ENCODE measurements at regions not wholly inside any gene's neighbourhood (a gene's known extent, or its start where the extent isn't known, plus 50 kb on each side); places are given as distances from the start of the nearest gene placed in this dataset.

GRCh38 chr10:36412942-36413341 is 712.5 kb upstream of the ANKRD30A start:
- Histone ChIP-seq H2BK15ac (ENCODE audit: low read length) (no peak overlapping the region), H2AFZ (ENCODE audit: low read length) (peak overlapping the region; percentile 78; the same call in 1 of the 2 replicates), H3K79me2 (ENCODE audit: control insufficient read depth in 1 of 2, insufficient read depth in 2 of 2, low read length in 2 of 2) (no peaks in the 10 kb centered on the region), H2BK12ac (ENCODE audit: low read depth, low read length) (no peak overlapping the region), H3K4me3 (ENCODE audit: extremely low read depth in 1 of 4, insufficient read depth in 2 of 4, low read depth in 3 of 4, low read length in 4 of 4) (no peak overlapping the region), H3K79me1 (ENCODE audit: low read depth, low read length) (no peaks in the 10 kb centered on the region), H3K4me2 (ENCODE audit: insufficient read depth in 1 of 2, low read depth in 2 of 2, low read length in 2 of 2) (no peak overlapping the region), H2BK20ac (ENCODE audit: low read length) (no peak overlapping the region), H3K36me3 (ENCODE audit: control insufficient read depth in 2 of 4, insufficient read depth in 4 of 4, low read length in 3 of 4) (no peaks in the 10 kb centered on the region), H3K56ac (replicated peaks; ENCODE audit: insufficient read length, low read depth, low read length) (no peak overlapping the region), H3K9me3 (ENCODE audit: insufficient read depth in 2 of 2, low read depth in 1 of 2, low read length in 1 of 2) (no peaks in the 10 kb centered on the region), H2AK5ac (ENCODE audit: low read depth, low read length) (no peak overlapping the region), H3K27me3 (replicated peaks in 1 of 4; ENCODE audit: control insufficient read depth in 3 of 4, extremely low read depth in 1 of 4, insufficient read depth in 3 of 4, low read length in 3 of 4) (no peaks in the 10 kb centered on the region), H4K20me1 (replicated peaks in 1 of 2; ENCODE audit: control insufficient read depth in 1 of 2, insufficient read depth in 2 of 2, low read length in 2 of 2) (no peaks in the 10 kb centered on the region), H3K23ac (ENCODE audit: insufficient read length) (no peak overlapping the region), H3K9ac (replicated peaks in 1 of 4; ENCODE audit: extremely low read depth in 1 of 4, low read depth in 3 of 4, low read length in 3 of 4) (no peak overlapping the region), H3K18ac (ENCODE audit: extremely low read depth, low read length) (no peak overlapping the region), H3K4me1 (replicated peaks in 1 of 4; ENCODE audit: control insufficient read depth in 3 of 4, insufficient read depth in 4 of 4, low read length in 3 of 4) (no peaks in the 10 kb centered on the region), H3K27ac (ENCODE audit: low read depth, low read length) (no peak overlapping the region), H4K91ac (replicated peaks; ENCODE audit: insufficient read length, low read length) (no peak overlapping the region), H2BK120ac (replicated peaks; ENCODE audit: low read depth, low read length) (no peak overlapping the region), H4K8ac (ENCODE audit: extremely low read depth, insufficient read depth, low read length) (no peak overlapping the region), H3K23me2 (ENCODE audit: low read depth, low read length) (no peaks in the 10 kb centered on the region), H4K5ac (ENCODE audit: insufficient read length, low read depth, low read length) (no peak overlapping the region), H2BK5ac (ENCODE audit: low read depth, low read length) (no peak overlapping the region), H3K4ac (replicated peaks; ENCODE audit: insufficient read length, low read depth, low read length) (no peak overlapping the region), H3K14ac (ENCODE audit: insufficient read length) (no peak overlapping the region)
- DNase-seq (ENCODE audit: low read depth in 1 of 2, low spot score in 2 of 2) (no peak), FAIRE-seq (no peak)
- CTCF ChIA-PET (ENCODE audit: partially characterized antibody): interaction anchor here (0.6 to 1.5 kb wide), 2 partner anchors 64 to 204 kb away, joined by 3 to 4 read pairs; no protein-coding TSS in a partner anchor
- POLR2A ChIA-PET (ENCODE audit: partially characterized antibody): no interaction called here
- 93% methylated on average over 1 of the region's 1 CpG; no CpG with 5 or more reads in 1 of the 2 experiments for WGBS, 2 experiments (ENCODE audit: extremely low coverage in 1 of 2, insufficient coverage in 1 of 2, insufficient read length in 1 of 2, insufficient replicate concordance in 2 of 2, low coverage in 1 of 2, low lambda C conversion rate in 2 of 2, missing lambda C conversion rate in 1 of 2)
- TF ChIP-seq KDM4A (IDR thresholded peaks at IDR 0.05; ENCODE audit: low read depth, low read length, severe bottlenecking) (no peak), JUN (IDR thresholded peaks at IDR 0.05; ENCODE audit: low read depth, low read length) (no peak), EP300 (IDR thresholded peaks at IDR 0.05; ENCODE audit: borderline replicate concordance in 1 of 2, low read depth in 2 of 2, low read length in 2 of 2) (no peak), SRF (IDR thresholded peaks at IDR 0.05; ENCODE audit: low read depth, low read length) (no peak)
